HG02763 (cell line): ENCODE measurements at regions not wholly inside any gene's neighbourhood (a gene's known extent, or its start where the extent isn't known, plus 50 kb on each side); places are given as distances from the start of the nearest gene placed in this dataset.

Experiments used
- ATAC-seq: cut with Tn5 transposase; IDR thresholded peaks from one replicate; pipeline ENCODE4 v1.9.1; 2021; ENCODE audit warnings: mild to moderate bottlenecking, moderate library complexity; ENCODE audit not compliant: unreplicated experiment

DNA sequence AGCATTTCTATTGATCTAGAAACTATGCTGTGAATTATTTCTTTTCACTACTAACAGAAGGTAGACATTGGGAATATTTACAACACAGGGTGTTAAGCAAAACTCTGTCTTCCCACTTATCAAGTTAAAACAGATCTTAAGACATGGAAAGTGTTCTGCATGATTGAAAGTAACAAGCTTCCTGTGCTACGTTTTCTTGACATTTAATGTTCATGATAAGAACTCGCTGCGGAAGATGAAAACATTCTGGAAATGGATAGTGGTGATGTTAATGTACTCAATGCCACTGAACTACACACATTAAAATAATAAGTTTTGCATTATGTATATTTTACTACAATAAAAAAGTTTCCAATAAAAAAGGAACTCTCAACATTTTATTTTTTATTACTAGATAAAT is 74.4 kb upstream of the SCN7A start:
- no peak for ATAC-seq

DNA sequence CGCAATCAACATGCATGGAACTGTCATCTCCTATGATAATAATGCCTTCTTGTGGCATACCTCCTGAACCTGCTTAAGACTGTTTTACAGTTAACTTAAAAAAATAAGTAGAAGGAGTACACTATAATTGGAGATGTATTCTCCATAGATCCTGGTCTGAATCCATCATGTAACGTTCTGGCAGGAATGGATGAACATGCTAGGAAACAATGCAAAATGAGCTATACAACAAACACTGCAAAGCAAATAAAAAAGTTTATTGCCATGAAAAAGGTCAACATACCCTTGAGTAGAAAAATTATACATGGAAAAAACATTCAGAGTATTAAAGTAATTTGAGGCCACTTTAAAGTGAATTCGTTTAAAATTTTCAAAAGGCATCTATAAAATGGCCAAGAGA is 71.5 kb upstream of the SCN7A start:
- ATAC-seq, result no peak

DNA sequence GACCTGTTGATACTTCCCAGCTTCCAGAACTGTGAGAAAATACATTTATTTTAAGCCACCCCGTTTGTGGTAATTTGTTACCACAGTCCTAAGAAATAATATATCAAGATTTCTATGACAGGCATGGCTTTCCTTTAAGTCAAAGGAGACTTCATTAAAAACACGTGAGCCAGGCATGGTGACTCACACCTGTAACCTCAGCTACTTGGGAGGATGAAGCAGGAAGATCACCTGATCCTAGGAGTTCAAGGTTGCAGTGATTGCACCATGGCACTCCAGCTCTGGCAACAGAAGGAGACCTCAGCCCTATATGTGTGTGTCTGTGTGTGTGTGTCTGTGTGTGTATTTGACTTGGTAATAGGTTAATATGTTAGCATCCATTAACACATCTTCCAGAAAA is 69.8 kb upstream of the SCN7A start:
- no peak for ATAC-seq

DNA sequence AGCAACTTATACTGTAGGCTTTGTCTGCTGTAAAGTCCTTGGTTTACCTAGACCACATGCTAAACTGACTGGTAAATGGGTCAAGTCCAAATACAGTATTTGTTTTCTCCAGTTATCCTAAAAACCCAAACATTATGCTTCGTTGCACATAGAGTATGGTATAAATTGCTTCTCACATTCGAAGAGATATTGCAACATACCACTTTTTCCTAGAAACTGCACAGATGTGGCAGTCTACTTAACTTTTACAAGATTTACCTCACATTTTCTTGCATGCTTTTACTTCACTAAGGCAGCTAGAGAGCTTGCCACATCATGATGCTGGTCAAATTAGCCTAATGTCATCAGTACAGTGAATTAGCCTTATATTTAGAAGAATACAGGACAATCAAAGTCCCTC is 66.0 kb upstream of the SCN7A start:
- ATAC-seq, result no peak

DNA sequence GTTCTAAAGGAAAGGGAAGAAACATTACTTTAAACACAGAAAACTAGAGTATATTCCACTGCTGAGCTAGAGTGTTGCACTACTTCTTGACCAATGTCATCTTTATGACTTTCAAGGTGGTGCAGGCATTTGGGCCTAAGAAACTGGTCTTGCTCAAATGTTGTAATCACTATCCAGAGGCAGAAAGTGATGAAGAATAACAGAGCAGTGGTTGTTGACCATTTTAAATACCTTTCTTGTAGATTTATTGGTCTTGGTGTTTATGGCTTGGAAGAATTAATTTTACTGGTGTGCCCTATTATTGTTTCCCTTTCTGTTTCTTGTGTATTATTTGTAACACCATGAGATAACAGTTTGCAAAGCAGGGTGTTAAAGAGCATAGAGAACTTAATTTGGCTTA is 56.9 kb upstream of the SCN7A start:
- ATAC-seq, result no peak

DNA sequence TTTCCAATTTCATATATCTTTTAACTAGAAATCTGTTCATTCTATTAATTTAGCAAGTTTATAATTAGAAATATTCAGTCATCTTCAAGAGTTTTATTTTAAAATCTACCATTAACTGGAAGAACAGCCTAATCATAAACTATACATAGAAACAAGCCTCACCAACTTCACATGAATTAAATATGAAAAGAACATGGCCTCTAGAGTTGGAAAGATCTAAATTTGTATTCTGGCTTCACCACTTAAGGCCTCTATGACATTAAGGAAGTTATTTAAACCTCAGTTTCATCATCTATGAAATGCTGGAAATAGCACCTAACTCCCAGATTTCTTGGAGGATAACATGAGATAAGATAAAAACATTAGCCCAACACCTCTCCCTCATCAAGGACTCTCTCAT is 51.4 kb upstream of the SCN7A start:
- ATAC-seq, result no peak
